NCI-H1417 treated with DMSO at 0.1 percent for 48 hours (cell line): ENCODE measurements at regions not wholly inside any gene's neighbourhood (a gene's known extent, or its start where the extent isn't known, plus 50 kb on each side); places are given as distances from the start of the nearest gene placed in this dataset.

Experiments used
- DNase-seq: peaks from one replicate; lab custom pipeline; 2025; lab: John Stamatoyannopoulos, UW

DNA sequence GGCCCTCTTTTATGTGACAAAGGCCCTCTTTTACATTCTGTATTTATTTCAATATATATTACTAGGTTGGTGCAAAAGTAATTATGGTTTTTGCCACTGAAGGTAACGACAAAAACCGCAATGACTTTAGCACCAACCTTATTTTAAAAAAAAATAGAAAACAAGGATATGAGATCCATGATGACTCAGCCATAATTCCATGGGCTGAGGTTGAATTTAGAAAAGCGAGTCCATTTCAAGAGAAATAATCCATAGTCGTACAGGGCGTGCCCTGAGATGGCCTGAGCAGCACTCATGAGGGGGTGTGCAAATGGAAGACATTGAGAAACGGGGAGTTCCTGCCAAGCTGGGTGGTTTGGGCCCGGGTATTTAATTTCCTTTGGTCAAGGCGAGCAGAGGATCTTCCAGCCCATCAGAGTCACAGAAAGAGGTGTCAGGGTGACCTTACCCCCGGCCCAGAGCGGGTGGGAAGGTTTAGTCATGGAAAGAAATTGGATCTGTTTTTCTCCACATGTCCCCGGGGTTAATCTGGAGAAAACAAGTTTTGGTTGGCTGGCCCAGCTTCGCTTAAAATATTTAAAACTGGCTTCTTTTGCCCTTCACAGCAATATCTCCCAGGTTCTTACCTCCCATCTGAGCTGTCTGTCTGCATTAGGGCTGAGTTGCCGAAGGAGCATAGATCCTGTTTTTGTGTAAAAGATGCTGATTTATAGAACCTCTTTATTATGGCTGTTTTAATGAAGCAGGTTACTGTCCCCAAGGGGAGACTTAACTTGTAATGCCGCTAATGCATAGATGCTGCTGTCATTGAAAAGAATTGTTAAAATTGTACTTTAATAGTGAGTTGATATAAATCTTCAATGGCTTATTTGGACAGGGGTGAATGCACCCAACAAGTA lies 255.6 kb downstream of the PREX1 start:
- DNase-seq, result no peak

- no peak for DNase-seq
Measured at GRCh38 chr20:48569679-48570078, 258.1 kb downstream of the PREX1 start.

DNA sequence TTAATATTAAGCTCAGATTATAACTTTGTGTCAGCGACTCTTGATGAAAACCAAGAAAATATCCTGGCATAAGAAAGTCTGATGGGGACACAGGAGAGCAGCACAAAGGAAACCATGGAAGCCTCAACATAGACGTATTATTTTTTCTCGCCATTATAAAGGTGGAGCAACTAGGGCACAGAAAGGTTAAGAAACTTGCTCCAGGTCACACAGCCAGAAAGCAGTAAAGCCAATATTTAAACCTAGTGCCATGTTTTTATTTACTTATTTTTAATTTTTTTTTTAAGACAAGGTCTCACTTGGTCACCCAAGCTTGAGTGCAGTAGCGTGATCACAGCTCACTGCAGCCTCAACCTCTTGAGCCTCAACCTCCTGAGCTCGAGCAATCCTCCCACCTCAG lies 259.3 kb downstream of the PREX1 start:
- no peak for DNase-seq

DNA sequence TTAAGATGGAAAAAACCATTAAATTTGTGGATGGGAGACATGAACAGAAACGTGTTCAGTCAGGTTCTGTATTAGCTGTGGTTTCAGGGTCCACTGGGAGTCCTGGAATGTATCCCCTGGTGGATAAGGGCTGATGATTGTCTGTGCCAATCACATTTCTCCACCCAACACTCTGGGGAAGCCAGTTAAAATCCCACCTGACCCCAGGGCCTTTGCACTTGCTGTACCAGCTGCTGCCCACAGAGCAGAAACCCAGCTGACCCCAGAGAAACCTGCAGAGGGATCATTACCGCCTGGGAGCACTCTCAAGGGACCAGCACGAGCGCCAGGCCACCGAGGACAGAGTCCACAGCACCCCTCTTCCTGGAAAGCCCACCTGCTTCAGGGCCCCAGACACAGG lies 260.7 kb downstream of the PREX1 start:
- no peak for DNase-seq

DNA sequence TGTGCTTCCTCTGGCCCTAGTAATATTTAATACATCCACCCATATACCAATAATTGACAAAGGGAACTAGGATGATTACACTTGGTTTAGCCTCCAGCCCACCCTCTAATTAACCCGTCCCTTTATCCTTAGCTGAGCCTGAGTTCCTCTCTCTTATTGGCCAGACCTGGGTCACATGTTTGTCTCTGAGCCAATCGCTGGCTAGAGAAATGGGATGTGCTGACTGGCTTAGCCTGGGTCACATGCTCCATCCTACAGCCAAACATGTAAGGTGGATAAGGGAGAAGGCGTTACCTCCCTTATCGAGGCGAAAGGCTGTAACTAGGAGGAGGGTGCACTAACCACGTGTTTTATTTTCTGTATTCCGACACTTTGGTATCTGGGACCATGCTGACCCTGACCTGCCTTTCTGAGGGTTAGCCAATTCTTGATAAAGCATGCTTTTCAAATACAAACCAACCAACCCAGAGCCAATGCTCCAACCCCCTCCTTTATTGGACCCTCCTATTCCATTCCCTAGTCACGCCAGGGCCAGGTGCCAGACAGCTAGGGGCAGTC lies 262.7 kb downstream of the PREX1 start:
- DNase-seq, result no peak

DNA sequence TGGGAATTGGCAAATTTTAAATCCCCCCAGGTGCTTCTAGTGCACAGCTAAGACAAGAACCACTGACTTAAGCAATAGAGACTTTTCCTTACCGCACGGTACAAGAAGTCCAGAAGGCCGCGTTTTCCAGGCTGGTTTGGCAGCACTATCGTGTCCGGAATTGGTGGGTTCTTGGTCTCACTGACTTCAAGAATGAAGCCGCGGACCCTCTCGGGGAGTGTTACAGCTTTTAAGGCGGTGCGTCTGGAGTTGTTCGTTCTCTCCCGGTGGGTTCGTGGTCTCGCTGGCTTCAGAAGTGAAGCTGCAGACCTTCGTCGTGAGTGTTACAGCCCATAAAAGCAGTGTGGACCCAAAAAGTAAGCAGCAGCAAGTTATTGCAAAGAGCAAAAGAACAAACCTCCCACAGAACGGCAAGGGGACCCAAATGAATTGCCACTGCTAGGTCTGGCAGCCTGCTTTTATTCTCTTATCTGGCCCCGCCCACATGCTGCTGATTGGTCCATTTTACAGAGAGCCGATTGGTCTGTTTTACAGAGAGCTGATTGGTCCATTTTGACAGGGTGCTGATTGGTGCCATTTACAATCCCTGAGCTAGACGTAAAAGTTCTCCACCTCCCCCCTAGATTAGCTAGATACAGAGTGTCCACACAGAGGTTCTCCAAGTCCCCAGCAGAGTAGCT lies 264.5 kb downstream of the PREX1 start:
- no peak for DNase-seq

GRCh38 chr20:48562586-48563116 lies 265.1 kb downstream of the PREX1 start:
- DNase-seq, result no peak

DNA sequence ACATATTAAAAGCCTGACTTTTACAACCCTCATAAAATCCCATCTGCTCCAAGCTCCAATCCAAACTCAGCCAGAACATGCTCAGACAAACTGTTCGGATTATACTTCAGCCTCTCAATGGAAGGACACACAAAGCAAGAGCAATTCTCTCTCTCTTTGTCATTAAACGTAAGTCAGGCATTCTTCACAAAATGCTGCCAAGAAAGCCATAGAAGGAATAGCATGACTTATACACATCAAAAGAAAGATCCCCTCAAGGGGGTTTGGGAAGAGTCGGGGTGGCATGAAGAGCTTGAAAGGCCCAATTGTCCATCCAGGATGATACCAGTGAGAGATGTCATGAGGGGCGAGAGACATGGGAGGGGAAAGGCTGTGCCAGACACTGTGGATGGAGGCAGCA lies 268.9 kb downstream of the PREX1 start:
- no peak for DNase-seq

- no peak for DNase-seq
Measured at GRCh38 chr20:48557380-48557779, 270.4 kb downstream of the PREX1 start.

GRCh38 chr20:48556956-48557355 lies 270.8 kb downstream of the PREX1 start:
- no peak for DNase-seq

GRCh38 chr20:48552550-48552949 lies 275.2 kb downstream of the PREX1 start:
- no peak for DNase-seq

GRCh38 chr20:48550814-48551213 lies 277.0 kb downstream of the PREX1 start:
- DNase-seq, result no peak

GRCh38 chr20:48547664-48548063 lies 280.1 kb downstream of the PREX1 start:
- no peak for DNase-seq

DNA sequence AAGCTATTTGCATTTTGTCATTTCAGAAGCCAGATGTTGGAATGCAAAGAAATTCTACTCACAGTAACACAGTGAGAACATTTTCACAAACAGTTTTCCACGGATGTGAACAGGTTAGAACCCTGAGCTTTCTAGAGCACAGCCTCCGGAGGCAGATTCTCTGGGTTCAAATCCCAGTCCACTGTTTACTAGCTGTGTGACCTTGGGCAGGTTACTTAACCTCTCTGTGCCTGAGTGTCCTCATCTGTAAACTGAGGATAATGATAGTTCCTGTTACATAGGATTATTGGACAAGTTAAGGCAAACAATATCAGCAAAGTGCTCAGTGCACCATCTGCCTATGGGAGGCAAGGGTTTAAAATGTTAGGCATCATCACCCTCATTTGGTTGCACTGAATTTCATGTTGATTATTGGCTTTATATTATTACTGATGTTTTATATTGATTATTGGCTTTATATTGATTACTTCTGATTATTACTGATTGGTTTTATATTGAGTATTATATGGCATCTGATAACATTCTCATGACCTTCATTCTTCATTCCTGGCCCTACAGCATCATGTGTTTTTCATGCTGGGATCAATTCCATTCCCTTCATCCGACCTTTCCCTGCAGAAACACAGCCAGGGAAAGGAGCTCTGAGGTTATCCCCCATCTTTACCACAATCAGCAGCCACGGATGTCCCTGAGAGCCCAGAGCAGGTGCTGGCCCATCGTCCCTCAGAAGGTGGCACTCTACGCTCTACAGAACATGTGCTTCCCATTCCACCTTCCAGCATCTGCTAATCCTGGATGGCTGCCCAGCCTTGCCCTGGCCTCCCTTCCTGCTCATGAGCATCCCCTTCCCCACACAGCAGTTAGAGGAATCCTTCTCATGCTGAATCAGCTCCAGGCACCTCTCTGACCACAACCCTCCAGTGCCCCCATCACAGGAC lies 283.1 kb downstream of the PREX1 start:
- no peak for DNase-seq

GRCh38 chr20:48541581-48542071 lies 286.2 kb downstream of the PREX1 start:
- DNase-seq, result no peak

- no peak for DNase-seq
Measured at GRCh38 chr20:48538856-48539255, 288.9 kb downstream of the PREX1 start.

DNA sequence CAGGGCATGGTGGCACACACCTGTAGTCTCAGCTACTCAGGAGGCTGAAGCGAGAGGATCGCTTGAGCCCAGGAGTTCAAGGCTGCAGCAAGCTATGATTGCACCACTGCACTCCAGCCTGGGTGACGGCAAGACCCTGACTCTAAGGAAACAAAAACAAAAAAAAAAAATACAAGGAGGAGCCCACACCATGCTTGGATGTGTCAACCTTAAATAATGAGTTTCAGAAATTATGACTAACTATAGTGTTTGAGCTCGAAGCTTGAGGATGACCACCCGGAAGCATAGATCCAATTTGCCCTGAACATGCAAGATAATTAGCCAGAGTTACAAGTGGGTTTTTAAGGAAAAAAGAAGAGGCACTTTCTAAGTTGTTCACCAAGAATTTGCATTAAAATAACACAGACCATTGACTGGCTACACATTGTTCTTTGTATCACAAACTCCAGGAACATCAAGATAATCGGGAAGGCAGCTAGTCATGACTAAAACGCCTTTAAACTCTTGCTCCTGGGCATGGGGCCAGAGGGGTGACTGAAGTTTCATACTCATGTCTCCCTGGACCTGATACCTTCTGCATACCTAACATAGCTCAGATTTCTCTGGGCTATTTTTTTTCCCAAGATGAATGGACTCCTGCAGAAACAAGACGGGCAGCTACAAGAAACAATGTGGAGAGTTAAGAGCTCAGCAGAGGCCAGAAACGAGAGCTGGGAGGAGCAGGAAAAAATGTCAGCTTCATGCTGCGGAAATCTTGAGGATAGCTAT lies 289.6 kb downstream of the PREX1 start:
- no peak for DNase-seq

GRCh38 chr20:48536206-48536605 lies 291.6 kb downstream of the PREX1 start:
- DNase-seq, result no peak

GRCh38 chr20:48535556-48535955 lies 292.2 kb downstream of the PREX1 start:
- DNase-seq, result no peak

- DNase-seq, result no peak
Measured at GRCh38 chr20:48532028-48532427, 295.8 kb downstream of the PREX1 start.

GRCh38 chr20:48531505-48531904 lies 296.3 kb downstream of the PREX1 start:
- DNase-seq, result no peak
